Right lobe of liver (tissue), 4 donors: ENCODE measurements at regions not wholly inside any gene's neighbourhood (a gene's known extent, or its start where the extent isn't known, plus 50 kb on each side); places are given as distances from the start of the nearest gene placed in this dataset.
"Not testable (repeated sequence)": the region's sequence is repeated elsewhere in the genome, so short reads cannot be mapped to it uniquely, and the experiment has no call there.

Experiments used
- POLR2A ChIP-seq: fragments of 450-650 bp; IDR thresholded peaks from one replicate; pipeline ENCODE4 v1.6.1; 2017; ENCODE audit warnings: antibody characterized with exemption, mild to moderate bottlenecking
- TF ChIP-seq, protein P1 (sequence below), 4 donors: fragments of 200-600 bp in 3 of 4; fragments of 450-650 bp in 1 of 4; IDR thresholded peaks; one replicate each; pipeline versions ENCODE4 v1.5.1 to v1.8.0; 2016 to 2022; ENCODE audit warnings: antibody characterized with exemption in 4 of 4, mild to moderate bottlenecking in 2 of 4
- donor health status: DM: no; HTN: no; CAD: no.
- donor health status: DM: no; HTN: no; CAD: no.
- donor health status: DM: no; HTN: yes; CAD: no.

- TF ChIP-seq, protein P1, sequence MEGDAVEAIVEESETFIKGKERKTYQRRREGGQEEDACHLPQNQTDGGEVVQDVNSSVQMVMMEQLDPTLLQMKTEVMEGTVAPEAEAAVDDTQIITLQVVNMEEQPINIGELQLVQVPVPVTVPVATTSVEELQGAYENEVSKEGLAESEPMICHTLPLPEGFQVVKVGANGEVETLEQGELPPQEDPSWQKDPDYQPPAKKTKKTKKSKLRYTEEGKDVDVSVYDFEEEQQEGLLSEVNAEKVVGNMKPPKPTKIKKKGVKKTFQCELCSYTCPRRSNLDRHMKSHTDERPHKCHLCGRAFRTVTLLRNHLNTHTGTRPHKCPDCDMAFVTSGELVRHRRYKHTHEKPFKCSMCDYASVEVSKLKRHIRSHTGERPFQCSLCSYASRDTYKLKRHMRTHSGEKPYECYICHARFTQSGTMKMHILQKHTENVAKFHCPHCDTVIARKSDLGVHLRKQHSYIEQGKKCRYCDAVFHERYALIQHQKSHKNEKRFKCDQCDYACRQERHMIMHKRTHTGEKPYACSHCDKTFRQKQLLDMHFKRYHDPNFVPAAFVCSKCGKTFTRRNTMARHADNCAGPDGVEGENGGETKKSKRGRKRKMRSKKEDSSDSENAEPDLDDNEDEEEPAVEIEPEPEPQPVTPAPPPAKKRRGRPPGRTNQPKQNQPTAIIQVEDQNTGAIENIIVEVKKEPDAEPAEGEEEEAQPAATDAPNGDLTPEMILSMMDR (IDR thresholded peaks at IDR 0.05): not testable (repeated sequence)
- TF ChIP-seq POLR2A: not testable (repeated sequence)
These were observed 101.2 kb downstream of the GOLGA6L6 start for GRCh38 chr15:20440390-20440789.
